ENCODE measurements at regions not wholly inside any gene's neighbourhood (a gene's known extent, or its start where the extent isn't known, plus 50 kb on each side); places are given as distances from the start of the nearest gene placed in this dataset.

GRCh38 chr15:54987881-54988280 is 208.9 kb downstream of the RSL24D1 start:
- TF ChIP-seq CTCF (conservative IDR thresholded peaks at IDR 0.05 in 1 of 2, IDR thresholded peaks at IDR 0.05 in 1 of 2; ENCODE audit: low read depth in 1 of 2, low read length in 2 of 2) (no peak), EZH2 (IDR thresholded peaks at IDR 0.05; ENCODE audit: low read length, missing control alignments) (no peak)

All from fibroblast of lung (primary cell).